ENCODE measurements at regions not wholly inside any gene's neighbourhood (a gene's known extent, or its start where the extent isn't known, plus 50 kb on each side); places are given as distances from the start of the nearest gene placed in this dataset.

DNA sequence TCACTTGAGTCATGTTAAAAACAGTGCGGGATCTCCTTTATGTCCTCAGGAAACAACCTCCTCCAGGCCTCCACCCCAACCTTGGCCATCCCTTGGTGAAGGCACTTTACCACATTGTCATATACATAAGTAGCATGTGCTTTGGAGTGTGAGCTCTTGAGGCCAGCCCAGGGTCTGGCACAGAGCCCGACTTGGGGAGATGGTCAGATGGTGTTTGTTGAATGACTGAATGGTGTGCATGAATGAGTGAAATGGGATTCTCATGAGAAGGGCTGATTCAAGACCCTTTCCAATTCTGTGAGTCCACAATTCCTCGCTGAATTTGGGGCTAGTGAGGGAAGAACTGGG, 52.9 kb upstream of the DLK1 start:
- DNase-seq (ENCODE audit: insufficient read length, low spot score) (no peak), FAIRE-seq (no peak)
- TF ChIP-seq POLR2A (IDR thresholded peaks at IDR 0.05; ENCODE audit: low read depth, low read length) = no peak

DNA sequence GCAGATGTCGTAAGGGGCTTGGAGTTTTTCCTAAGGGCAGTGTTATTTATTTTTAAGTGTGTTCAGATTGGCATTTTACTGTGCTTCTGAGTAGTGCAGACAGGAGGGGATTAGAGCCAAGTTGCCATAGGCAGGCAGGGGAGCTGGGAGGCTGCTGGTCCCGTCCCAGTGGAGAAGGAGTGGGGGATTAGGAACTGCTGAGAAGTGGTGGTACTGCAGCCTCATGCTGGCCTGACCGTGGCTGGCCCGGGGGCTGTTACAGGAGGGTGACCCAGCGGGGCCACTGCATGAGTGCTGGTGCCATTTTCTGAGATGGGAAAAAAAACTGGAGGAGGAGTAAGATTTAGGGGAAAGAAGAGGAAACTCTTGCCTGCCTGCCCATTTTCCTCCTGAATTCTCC, 52.3 kb upstream of the DLK1 start:
- DNase-seq (ENCODE audit: insufficient read length, low spot score) (no peak), FAIRE-seq (no peak)
- no peak for TF ChIP-seq POLR2A (IDR thresholded peaks at IDR 0.05; ENCODE audit: low read depth, low read length)

DNA sequence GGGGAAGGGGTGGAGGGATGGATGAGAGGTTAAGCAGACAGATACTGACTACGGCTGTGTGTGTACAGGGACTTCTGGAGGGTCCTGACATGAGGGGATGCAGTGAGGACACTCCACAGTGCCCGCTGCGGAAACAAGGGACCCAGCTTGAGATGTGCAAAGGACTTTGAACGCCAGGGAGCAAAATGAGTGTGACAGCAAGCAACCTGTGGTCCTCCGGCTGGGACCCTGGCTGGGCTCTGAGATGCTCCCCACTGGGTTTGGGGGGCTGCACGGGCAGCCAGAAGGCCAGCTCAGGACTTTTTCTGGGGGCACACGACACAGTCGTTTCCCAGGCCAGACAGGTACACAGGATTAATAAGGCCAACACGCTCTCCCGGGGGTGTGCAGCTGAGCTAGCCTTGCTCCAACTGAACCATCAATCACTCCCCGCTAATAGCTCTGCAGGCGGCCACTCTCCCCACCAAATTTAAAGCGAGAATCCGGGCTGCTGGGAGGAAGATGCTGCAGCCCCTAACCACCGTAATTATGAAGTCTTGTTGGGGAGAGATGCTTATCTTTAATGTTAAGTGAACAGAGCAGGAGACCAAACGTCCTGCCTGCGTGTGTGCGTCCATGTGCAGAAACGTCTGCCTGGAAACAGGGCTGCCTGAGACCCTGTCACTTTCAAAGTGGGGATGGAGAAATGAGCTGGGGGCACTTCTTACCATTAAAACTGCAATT, 51.6 kb upstream of the DLK1 start:
- no peak for DNase-seq (ENCODE audit: insufficient read length, low spot score)
- TF ChIP-seq POLR2A (IDR thresholded peaks at IDR 0.05; ENCODE audit: low read depth, low read length) = no peak

DNA sequence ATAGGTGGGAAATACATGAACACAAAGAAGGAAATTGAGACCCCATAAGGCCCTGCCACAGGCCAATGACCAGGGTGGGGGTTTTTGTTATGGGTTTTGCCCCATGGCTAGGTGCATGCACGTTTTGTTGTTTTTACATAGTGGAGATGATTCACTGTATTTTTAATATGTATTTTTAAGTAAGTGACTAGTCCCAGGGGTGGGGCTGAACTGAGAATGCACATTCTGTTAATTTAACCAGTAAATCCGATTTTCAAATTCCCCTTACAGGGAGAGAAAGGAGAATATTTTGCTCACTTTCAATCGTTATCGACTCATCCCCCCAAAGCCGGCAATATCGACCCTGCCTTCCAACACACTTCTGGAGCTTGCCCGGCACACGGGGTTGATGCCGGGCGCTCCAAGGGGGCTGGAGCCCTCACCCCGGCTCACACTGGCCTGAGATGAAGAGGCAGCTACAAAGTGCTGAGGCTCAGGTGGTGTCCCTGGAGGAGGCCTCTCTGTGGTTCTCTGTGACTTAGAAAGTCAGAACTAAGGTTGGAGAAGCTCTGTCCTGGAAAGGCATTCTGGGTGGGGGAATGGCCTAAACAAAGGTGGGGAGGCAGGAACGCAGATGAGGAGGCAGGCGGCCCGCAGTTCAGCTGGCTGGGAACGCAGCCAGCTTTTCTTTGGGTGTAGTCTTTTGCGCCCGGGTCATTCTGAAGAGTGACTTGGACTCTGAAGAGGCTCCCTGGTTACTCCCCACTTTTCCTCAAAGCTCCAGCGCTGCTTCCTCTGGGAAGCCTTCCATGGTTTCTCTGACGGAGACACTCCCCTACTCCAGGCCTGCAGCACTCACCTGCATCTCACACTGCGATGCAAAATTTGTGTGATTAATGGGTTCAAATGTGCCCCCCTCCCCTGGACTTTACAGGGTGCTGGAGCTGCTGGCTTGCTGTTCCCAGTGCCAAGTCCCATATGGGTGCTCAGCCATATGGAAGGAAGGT, 50.7 kb upstream of the DLK1 start:
- no peak for TF ChIP-seq POLR2A (IDR thresholded peaks at IDR 0.05; ENCODE audit: low read depth, low read length)
- DNase-seq (ENCODE audit: insufficient read length, low spot score) (no peak), FAIRE-seq (no peak)

More for the DNA sequence above, 51.6 kb upstream of the DLK1 start:
- no peak for FAIRE-seq
